Mammary epithelial cell (primary cell): ENCODE measurements at regions not wholly inside any gene's neighbourhood (a gene's known extent, or its start where the extent isn't known, plus 50 kb on each side); places are given as distances from the start of the nearest gene placed in this dataset.

Experiments used
- CTCF ChIP-seq, 2 donors: IDR thresholded peaks in 1 of 2; conservative IDR thresholded peaks in 1 of 2; 2 replicates each; pipeline ENCODE4 v1.5.1; 2011 to 2012; ENCODE audit warnings: inconsistent platforms in 2 of 2, low read length in 2 of 2, mild to moderate bottlenecking in 2 of 2, control low read depth in 1 of 2, low read depth in 1 of 2; ENCODE audit not compliant: insufficient read depth in 1 of 2; ENCODE audit errors: extremely low read depth in 1 of 2
- EZH2 ChIP-seq: IDR thresholded peaks from 2 replicates; pipeline ENCODE4 v1.6.1; 2012; ENCODE audit warnings: low read length, inconsistent platforms, borderline replicate concordance

DNA sequence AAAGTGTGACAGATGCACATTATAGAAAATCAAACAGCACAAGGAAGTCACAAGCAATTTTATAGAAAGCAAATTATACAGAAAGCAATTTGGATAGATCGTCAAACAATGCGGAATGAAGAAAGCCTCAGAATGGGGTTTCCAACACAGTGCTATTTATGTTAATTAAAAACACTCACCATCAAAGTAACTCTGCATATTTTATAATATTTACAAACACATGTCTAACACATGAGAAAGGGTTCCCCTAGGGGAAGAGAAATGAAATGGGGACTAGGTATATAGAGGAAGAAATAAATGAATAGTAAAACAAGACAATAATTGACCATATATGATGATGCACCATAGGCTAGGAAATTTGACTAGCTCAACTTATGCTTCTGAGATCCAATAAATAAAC, 171.2 kb upstream of the XYLT1 start:
- TF ChIP-seq CTCF (conservative IDR thresholded peaks at IDR 0.05 in 1 of 2, IDR thresholded peaks at IDR 0.05 in 1 of 2; ENCODE audit: extremely low read depth in 1 of 2, insufficient read depth in 1 of 2, low read depth in 1 of 2, low read length in 2 of 2): no peak
- TF ChIP-seq EZH2: no peak
